EH (cell line): ENCODE measurements at regions not wholly inside any gene's neighbourhood (a gene's known extent, or its start where the extent isn't known, plus 50 kb on each side); places are given as distances from the start of the nearest gene placed in this dataset.

Experiments used
- DNase-seq: peaks from one replicate; pipeline ENCODE4 v3.0.0-alpha.2; 2015; ENCODE audit warnings: low read depth

GRCh38 chr5:156271569-156271968, 55.4 kb upstream of the SGCD start:
- DNase-seq, result no peak

- no peak for DNase-seq
Observed at GRCh38 chr5:156272139-156272538, 54.8 kb upstream of the SGCD start.

DNA sequence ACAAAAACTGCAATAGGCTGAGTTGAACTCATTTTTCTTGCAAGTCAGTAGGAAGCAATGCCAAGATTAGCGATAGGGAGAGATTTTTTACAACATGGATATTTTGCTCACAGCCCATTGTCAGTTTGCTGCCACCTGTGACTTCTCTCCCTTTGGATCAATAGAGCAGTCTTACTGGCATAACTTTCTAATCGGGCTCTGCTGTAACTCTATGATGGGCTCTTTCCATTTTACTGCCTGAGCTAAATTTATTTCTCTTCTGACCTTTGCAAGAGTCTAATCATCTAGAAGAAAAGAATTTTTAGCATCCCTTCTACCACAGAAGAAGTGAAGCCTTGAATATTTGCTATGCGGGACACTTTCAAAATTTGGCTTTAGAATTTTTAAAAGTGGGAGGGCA, 53.6 kb upstream of the SGCD start:
- no peak for DNase-seq

GRCh38 chr5:156274453-156274852, 52.5 kb upstream of the SGCD start:
- no peak for DNase-seq
